ENCODE measurements at regions not wholly inside any gene's neighbourhood (a gene's known extent, or its start where the extent isn't known, plus 50 kb on each side); places are given as distances from the start of the nearest gene placed in this dataset.

GRCh38 chr4:154003378-154003777, 214.5 kb upstream of the SFRP2 start:
- TF ChIP-seq CTCF (conservative IDR thresholded peaks at IDR 0.05) (no peak), EZH2 (IDR thresholded peaks at IDR 0.05; ENCODE audit: low read depth) (no peak)
